SK-N-SH (cell line): ENCODE measurements at regions not wholly inside any gene's neighbourhood (a gene's known extent, or its start where the extent isn't known, plus 50 kb on each side); places are given as distances from the start of the nearest gene placed in this dataset.

Experiments used
- EP300 ChIP-seq, 2 experiments: IDR thresholded peaks; 2 replicates each; pipeline versions ENCODE4 v1.4.0 to v1.6.1; 2012; ENCODE audit warnings: borderline replicate concordance in 1 of 2, low read depth in 1 of 2, low read length in 1 of 2
- EZH2phosphoT487 ChIP-seq: fragments of 200-600 bp; sonication (generic); IDR thresholded peaks from 2 replicates; pipeline ENCODE4 v1.6.1; 2017; ENCODE audit warnings: low read depth, mixed run types, mild to moderate bottlenecking, antibody characterized with exemption, moderate library complexity, borderline replicate concordance
- FOXM1 ChIP-seq: IDR thresholded peaks from 2 replicates; pipeline ENCODE4 v1.4.0; 2012; ENCODE audit warnings: low read depth, mild to moderate bottlenecking

DNA sequence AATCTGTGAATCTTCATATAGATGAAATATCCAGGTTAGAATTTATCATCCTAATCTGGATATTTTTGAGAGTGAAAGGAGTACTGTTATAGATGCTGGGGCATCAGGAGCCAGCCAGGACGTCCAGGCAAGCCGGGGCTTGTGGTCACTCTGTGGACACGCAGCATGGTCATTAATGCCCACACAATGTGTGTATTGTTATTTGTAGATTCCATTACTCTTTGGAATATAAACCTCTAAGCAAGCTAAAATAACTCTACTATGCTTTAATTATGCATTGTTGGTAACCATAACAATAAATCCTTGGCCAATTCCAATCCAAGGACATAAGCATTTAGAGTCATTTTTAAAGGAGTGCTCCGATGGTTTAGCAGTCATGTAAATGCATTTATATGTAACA lies 137.9 kb downstream of the TM9SF2 start:
- no peak for TF ChIP-seq FOXM1
- no peak for TF ChIP-seq EZH2phosphoT487
- TF ChIP-seq EP300 (IDR thresholded peaks at IDR 0.05; ENCODE audit: borderline replicate concordance in 1 of 2, low read depth in 1 of 2, low read length in 1 of 2) = no peak
